K562 (cell line): ENCODE measurements at regions not wholly inside any gene's neighbourhood (a gene's known extent, or its start where the extent isn't known, plus 50 kb on each side); places are given as distances from the start of the nearest gene placed in this dataset.

Experiments
- ATAC-seq: fragments of 200-7000 bp; cut with Tn5 transposase; 3 replicates; pipeline ENCODE4 v1.9.1; 2020; ENCODE audit warnings: moderate library complexity
- BruUV-seq: library from RNA; stranded (reverse); fragments of 400-500 nt; replicated peaks from 2 replicates; lab custom pipeline; 2021; lab: Mats Ljungman, UMichigan
- CTCF ChIA-PET: fragments of 300-600 bp; formaldehyde crosslinking; extraction: SDS; loops from one replicate; lab custom pipeline; 2021; ENCODE audit warnings: low intra/inter-chr PET ratio; lab: Yijun Ruan, JAX
- POLR2A ChIA-PET: fragments of 300-600, 350-650 bp; sonication (Branson Sonifier 250); formaldehyde crosslinking; extraction: SDS; loops from one replicate; lab custom pipeline; 2021; ENCODE audit warnings: antibody characterized with exemption, inconsistent platforms; lab: Yijun Ruan, JAX
- DNase-seq, 4 experiments: peaks; one replicate each; pipeline versions ENCODE4 v3.0.0 to v3.0.0-alpha.2; 2011 to 2018; ENCODE audit warnings: low spot score in 3 of 4, mixed read lengths in 3 of 4; ENCODE audit errors: extremely low read depth in 1 of 4
- FAIRE-seq: peaks from 2 replicates; lab custom pipeline; 2011; peaks lifted over from hg19 to GRCh38; lab: Jason Lieb, UNC
- H2AFZ ChIP-seq: 2 replicates; pipeline ENCODE4 v1.6.0; 2011; ENCODE audit warnings: low read depth, low read length, control low read depth, inconsistent platforms
- H3K27ac ChIP-seq: fragments of 200-600 bp; 3 replicates; pipeline ENCODE4 v1.8.0; 2011; ENCODE audit warnings: low read depth, mild to moderate bottlenecking, control low read depth, inconsistent platforms, low read length, moderate library complexity, mixed read lengths; ENCODE audit errors: extremely low read depth
- H3K27me3 ChIP-seq, 2 experiments: fragments of 300-600 bp in 1 of 2; 2 replicates in 1 of 2; 3 replicates in 1 of 2; pipeline versions ENCODE4 v1.6.0 to v1.8.0; 2011; ENCODE audit warnings: inconsistent platforms in 2 of 2, low read length in 2 of 2, mild to moderate bottlenecking in 1 of 2, mixed read lengths in 1 of 2, moderate library complexity in 1 of 2; ENCODE audit not compliant: control insufficient read depth in 2 of 2, insufficient read depth in 2 of 2
- H3K36me3 ChIP-seq: fragments of 300-600 bp; 3 replicates; pipeline ENCODE4 v1.8.0; 2011; ENCODE audit warnings: mild to moderate bottlenecking, low read length, inconsistent platforms; ENCODE audit not compliant: control insufficient read depth, insufficient read depth
- H3K4me1 ChIP-seq, 2 experiments: fragments of 200-600 bp in 1 of 2; replicated peaks in 1 of 2; 2 replicates in 1 of 2; 3 replicates in 1 of 2; pipeline versions ENCODE4 v1.5.1 to v1.8.0; 2011; ENCODE audit warnings: inconsistent platforms in 2 of 2, low read length in 2 of 2, mild to moderate bottlenecking in 1 of 2, mixed read lengths in 1 of 2, moderate library complexity in 1 of 2; ENCODE audit not compliant: control insufficient read depth in 2 of 2, insufficient read depth in 2 of 2
- H3K4me2 ChIP-seq: 2 replicates; pipeline ENCODE4 v1.6.1; 2011; ENCODE audit warnings: low read length, control low read depth, inconsistent platforms, mixed read lengths; ENCODE audit not compliant: insufficient read depth
- H3K4me3 ChIP-seq: fragments of 200-600 bp; sonication (generic), shearing (Covaris generic); 2 replicates; pipeline ENCODE4 v1.5.1; 2016; ENCODE audit warnings: control low read depth, inconsistent platforms
- H3K79me2 ChIP-seq: fragments of 200-600 bp; 3 replicates; pipeline ENCODE4 v1.8.0; 2011; ENCODE audit warnings: low read length, inconsistent platforms; ENCODE audit not compliant: control insufficient read depth, insufficient read depth
- H3K9ac ChIP-seq, 2 experiments: 2 replicates each; pipeline versions ENCODE4 v1.6.0 to v1.6.1; 2011; ENCODE audit warnings: low read depth in 2 of 2, low read length in 2 of 2, control low read depth in 1 of 2, inconsistent platforms in 1 of 2, mild to moderate bottlenecking in 1 of 2, mixed read lengths in 1 of 2; ENCODE audit not compliant: insufficient read depth in 1 of 2
- H3K9me1 ChIP-seq: one replicate; pipeline ENCODE4 v1.6.0; 2011; ENCODE audit warnings: inconsistent platforms, mild to moderate bottlenecking, low read length, moderate library complexity; ENCODE audit not compliant: control insufficient read depth, insufficient read depth
- H3K9me3 ChIP-seq: replicated peaks from 2 replicates; pipeline ENCODE4 v1.5.1; 2011; ENCODE audit warnings: low read depth, low read length, inconsistent platforms; ENCODE audit not compliant: control insufficient read depth, insufficient read depth
- H4K20me1 ChIP-seq: replicated peaks from 2 replicates; pipeline ENCODE4 v1.6.1; 2011; ENCODE audit warnings: low read length, inconsistent platforms, mixed read lengths; ENCODE audit not compliant: control insufficient read depth, insufficient read depth
- CBX1 ChIP-seq: sonication (generic); IDR thresholded peaks from 2 replicates; pipeline ENCODE4 v1.6.1; 2016; ENCODE audit warnings: antibody characterized with exemption, low read depth, mild to moderate bottlenecking
- DPF2 ChIP-seq: fragments of 450-650 bp; IDR thresholded peaks from 2 replicates; pipeline ENCODE4 v1.6.1; 2016
- HDAC8 ChIP-seq: fragments of 450-650 bp; IDR thresholded peaks from 2 replicates; pipeline ENCODE4 v1.6.1; 2016; ENCODE audit warnings: mild to moderate bottlenecking, missing genetic modification characterization, moderate library complexity, missing compliant biosample characterization
- HNRNPLL ChIP-seq: fragments of 200-400 bp; formaldehyde crosslinking; IDR thresholded peaks from 2 replicates; pipeline ENCODE4 v1.6.1; 2017; ENCODE audit warnings: low read length, low read depth, mild to moderate bottlenecking; ENCODE audit not compliant: poor library complexity, severe bottlenecking
- JUND ChIP-seq, 2 experiments: IDR thresholded peaks; 2 replicates in 1 of 2; 3 replicates in 1 of 2; pipeline ENCODE4 v1.6.1; 2011; ENCODE audit warnings: borderline replicate concordance in 2 of 2, low read depth in 2 of 2, low read length in 2 of 2, improper control_type of control experiment in 1 of 2, missing biosample characterization in 1 of 2, missing genetic modification characterization in 1 of 2, missing genetic modification reagents in 1 of 2
- KDM4B ChIP-seq, 2 experiments: fragments of 450-650 bp in 1 of 2; sonication (generic) in 1 of 2; IDR thresholded peaks; 2 replicates each; pipeline ENCODE4 v1.6.1; 2016 to 2017; ENCODE audit warnings: borderline replicate concordance in 2 of 2, antibody characterized with exemption in 1 of 2, low read depth in 1 of 2, mild to moderate bottlenecking in 1 of 2
- MAX ChIP-seq: sonication (generic); formaldehyde crosslinking; IDR thresholded peaks from 2 replicates; pipeline ENCODE4 v1.9.0; 2022; ENCODE audit warnings: mild to moderate bottlenecking, missing genetic modification reagents
- NEUROD1 ChIP-seq: fragments of 150-350 bp; IDR thresholded peaks from 2 replicates; pipeline ENCODE4 v1.6.1; 2014; ENCODE audit warnings: borderline replicate concordance, low read length, low read depth; ENCODE audit not compliant: partially characterized antibody
- SMAD3 ChIP-seq: fragments of 450-650 bp; formaldehyde crosslinking; conservative IDR thresholded peaks from 2 replicates; pipeline ENCODE4 v1.4.0; 2020; ENCODE audit warnings: mild to moderate bottlenecking
- ZNF518B ChIP-seq: fragments of 250-450 bp; sonication (Bioruptor Pico); IDR thresholded peaks from 2 replicates; pipeline ENCODE4 v1.5.0; 2021; ENCODE audit warnings: mild to moderate bottlenecking, moderate library complexity
- WGBS: fragments of 100-300 bp; shearing (Covaris generic); methylation state at CpG from one replicate; pipeline ENCODE4 v1.1.6; 2016; ENCODE audit warnings: low coverage, mixed read lengths; ENCODE audit not compliant: insufficient coverage; ENCODE audit errors: missing lambda C conversion rate; 5-methylcytosine and 5-hydroxymethylcytosine counted together
- in situ Hi-C: fragments of 300-500 bp; cut with MboI; formaldehyde crosslinking; loops from 4 replicates; pipeline ENCODE4 v1.15.0; 2018; ENCODE audit warnings: inconsistent platforms, mixed read lengths
- intact Hi-C: fragments of 100-400 bp; cut with micrococcal nuclease; formaldehyde crosslinking; loops from 2 replicates; pipeline ENCODE4 v1.14.2; 2022
- TF ChIP-seq, protein P1 (sequence below): fragments of 450-650 bp; IDR thresholded peaks from 2 replicates; pipeline ENCODE4 v1.7.1; 2018; ENCODE audit warnings: mild to moderate bottlenecking, low read depth; ENCODE audit not compliant: partially characterized antibody

- Histone ChIP-seq H3K9me3 (no peaks in the 10 kb centered on the region), H3K27me3 (peaks cover 7 to 16% of the 10 kb centered on the region in 2 experiments; a peak in 4 of 5 replicates), H4K20me1 (no peaks in the 10 kb centered on the region), H2AFZ (no peak overlapping the region), H3K4me1 (no peaks in the 10 kb centered on the region), H3K9me1 (no peaks in the 10 kb centered on the region), H3K9ac (no peak overlapping the region), H3K36me3 (no peaks in the 10 kb centered on the region), H3K27ac (no peak overlapping the region), H3K79me2 (no peaks in the 10 kb centered on the region), H3K4me3 (no peak overlapping the region), H3K4me2 (no peak overlapping the region)
- ChIA-PET POLR2A (no interaction called here), CTCF (no interaction called here)
- DNase-seq (no peak), ATAC-seq (no peak), FAIRE-seq (no peak)
- intact Hi-C loops (no loop called here), in situ Hi-C loops (no loop called here)
- no TSS peak for BruUV-seq
- 4% methylated on average over 2 of the region's 2 CpGs for WGBS
- TF ChIP-seq ZNF518B (CRISPR knock-in tag): no peak
- no peak for TF ChIP-seq NEUROD1
- no peak for TF ChIP-seq CBX1
- TF ChIP-seq HDAC8 (tag): no peak
- no peak for TF ChIP-seq KDM4B (IDR thresholded peaks at IDR 0.05; ENCODE audit: borderline replicate concordance in 2 of 2, low read depth in 1 of 2)
- TF ChIP-seq SMAD3 (CRISPR knock-in tag): no peak
- no peak for TF ChIP-seq MAX
- no peak for TF ChIP-seq DPF2
- TF ChIP-seq HNRNPLL: no peak
- TF ChIP-seq JUND (IDR thresholded peaks at IDR 0.05; ENCODE audit: borderline replicate concordance, low read depth, low read length): no peak
- TF ChIP-seq JUND (tag; IDR thresholded peaks at IDR 0.05; ENCODE audit: borderline replicate concordance, low read depth, low read length): no peak
- TF ChIP-seq, protein P1, sequence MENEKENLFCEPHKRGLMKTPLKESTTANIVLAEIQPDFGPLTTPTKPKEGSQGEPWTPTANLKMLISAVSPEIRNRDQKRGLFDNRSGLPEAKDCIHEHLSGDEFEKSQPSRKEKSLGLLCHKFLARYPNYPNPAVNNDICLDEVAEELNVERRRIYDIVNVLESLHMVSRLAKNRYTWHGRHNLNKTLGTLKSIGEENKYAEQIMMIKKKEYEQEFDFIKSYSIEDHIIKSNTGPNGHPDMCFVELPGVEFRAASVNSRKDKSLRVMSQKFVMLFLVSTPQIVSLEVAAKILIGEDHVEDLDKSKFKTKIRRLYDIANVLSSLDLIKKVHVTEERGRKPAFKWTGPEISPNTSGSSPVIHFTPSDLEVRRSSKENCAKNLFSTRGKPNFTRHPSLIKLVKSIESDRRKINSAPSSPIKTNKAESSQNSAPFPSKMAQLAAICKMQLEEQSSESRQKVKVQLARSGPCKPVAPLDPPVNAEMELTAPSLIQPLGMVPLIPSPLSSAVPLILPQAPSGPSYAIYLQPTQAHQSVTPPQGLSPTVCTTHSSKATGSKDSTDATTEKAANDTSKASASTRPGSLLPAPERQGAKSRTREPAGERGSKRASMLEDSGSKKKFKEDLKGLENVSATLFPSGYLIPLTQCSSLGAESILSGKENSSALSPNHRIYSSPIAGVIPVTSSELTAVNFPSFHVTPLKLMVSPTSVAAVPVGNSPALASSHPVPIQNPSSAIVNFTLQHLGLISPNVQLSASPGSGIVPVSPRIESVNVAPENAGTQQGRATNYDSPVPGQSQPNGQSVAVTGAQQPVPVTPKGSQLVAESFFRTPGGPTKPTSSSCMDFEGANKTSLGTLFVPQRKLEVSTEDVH: no peak
Observed at GRCh38 chr16:6570530-6570929, 762.1 kb upstream of the RBFOX1 start.
